Right lung (tissue), 2 donors: ENCODE measurements at regions not wholly inside any gene's neighbourhood (a gene's known extent, or its start where the extent isn't known, plus 50 kb on each side); places are given as distances from the start of the nearest gene placed in this dataset.
"Not testable (repeated sequence)": the region's sequence is repeated elsewhere in the genome, so short reads cannot be mapped to it uniquely, and the experiment has no call there.

Source experiments
- DNase-seq, 2 donors: peaks; one replicate each; pipeline ENCODE4 v3.0.0-alpha.2; 2013

DNA sequence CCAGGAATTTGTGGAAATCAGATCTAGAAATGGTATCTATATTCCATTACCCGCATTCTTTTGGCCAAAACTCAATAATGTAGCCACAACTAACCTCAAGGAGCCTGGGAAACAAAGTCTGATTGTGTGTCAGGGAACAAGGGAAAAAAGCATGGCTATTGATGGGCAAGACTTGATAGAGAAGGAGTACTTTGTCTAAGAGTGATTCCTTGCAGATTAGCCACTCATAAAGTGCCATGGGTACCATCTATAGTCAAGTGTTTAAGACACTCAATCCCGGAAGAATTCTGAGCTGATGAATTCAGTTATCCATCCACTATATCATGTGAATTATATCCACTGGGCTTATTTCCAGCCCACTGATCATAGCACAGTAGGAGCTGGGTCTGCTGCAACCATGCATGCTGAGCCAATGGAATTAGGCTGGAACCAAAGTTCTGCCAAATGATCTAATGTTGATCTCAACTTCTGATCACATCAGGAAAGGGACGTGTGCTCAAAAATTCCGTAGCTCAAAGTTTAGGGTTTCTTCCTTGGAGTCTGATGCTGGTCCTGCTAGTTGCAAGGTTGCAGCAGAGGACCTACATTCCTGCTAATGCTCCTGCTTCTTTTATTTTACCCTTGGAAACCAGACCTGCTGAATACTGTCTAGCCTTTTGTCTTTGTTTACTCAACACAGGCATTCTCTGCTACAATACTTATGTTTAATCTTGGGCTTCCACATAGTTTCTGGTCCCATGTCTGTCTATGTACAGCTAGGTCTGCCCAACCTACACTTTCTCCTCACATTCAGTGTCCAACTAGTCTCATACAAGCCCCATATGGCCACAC, 629.7 kb downstream of the IRS1 start:
- DNase-seq, result no peak

DNA sequence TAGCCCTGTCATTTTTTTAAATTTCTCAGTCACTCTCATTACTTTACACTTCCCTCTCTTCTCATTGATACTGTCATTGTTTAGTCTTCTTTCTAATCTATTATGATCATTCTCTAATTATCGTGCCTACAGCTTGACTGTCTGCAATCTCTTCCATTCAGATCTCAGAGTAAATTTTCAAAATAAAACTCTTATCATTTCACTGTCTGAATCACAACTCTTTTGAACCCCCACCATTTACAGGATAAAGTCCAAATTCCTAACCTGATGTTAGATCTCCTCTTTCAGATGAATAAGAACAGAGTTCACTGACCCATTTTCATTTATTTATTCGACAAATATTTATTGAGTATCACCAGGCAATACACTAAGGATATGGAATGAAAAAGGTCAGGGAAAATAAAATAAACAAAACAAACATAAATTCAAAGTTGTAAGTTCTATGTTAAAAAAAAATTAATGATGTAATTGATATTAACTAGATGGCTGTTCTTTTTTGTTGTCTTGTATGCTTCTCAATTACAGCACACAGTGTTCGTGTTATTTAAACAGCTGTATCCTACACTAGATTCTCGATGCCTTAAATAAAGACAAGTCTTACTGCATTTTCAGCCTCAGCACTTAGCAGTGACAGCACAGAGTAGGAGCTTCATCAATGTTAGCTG, 631.0 kb downstream of the IRS1 start:
- no peak for DNase-seq

GRCh38 chr2:226164512-226164911, 635.1 kb downstream of the IRS1 start:
- no peak for DNase-seq

- DNase-seq, result not testable (repeated sequence)
Observed at GRCh38 chr2:226160617-226161016, 639.0 kb downstream of the IRS1 start.

GRCh38 chr2:226159875-226160479, 639.6 kb downstream of the IRS1 start:
- DNase-seq, result no peak

DNA sequence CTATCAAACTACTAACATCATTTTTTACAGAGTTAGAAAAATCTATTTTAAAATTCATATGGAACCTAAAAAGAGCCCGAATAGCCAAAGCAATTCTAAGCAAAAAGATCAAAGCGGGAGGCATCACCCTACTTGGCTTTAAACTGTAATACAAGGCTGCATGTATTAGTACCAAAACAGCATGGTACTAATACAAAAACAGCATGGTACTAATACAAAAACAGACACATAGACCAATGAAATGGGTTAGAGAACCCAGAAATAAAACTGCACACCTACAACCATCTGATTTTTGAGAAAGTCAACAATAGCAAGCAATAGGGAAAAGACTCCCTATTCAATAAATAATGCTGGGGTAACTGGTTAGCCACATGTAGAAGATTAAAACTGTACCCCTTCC, 640.7 kb downstream of the IRS1 start:
- DNase-seq, result no peak

DNA sequence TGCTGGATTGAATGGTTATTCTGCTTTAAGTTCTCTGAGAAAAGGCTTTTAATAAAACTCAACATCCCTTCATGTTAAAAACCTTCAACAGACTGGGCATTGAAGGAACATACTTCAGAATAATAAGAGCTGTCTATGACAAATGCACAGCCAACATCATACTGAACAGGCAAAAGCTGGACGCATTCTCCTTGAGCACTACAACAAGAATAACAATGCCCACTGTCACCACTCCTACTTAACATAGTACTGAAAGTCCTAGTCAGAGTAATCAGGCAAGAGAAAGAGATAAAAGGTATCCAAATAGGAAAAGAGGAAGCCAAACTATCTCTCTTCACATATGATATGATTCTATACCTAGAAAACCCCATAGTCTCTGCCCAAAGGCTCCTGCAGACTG, 641.4 kb downstream of the IRS1 start:
- no peak for DNase-seq

- no peak for DNase-seq
Observed at GRCh38 chr2:226155093-226155875, 644.3 kb downstream of the IRS1 start.

GRCh38 chr2:226154610-226155009, 645.0 kb downstream of the IRS1 start:
- no peak for DNase-seq

- DNase-seq, result no peak
Observed at GRCh38 chr2:226153553-226153952, 646.1 kb downstream of the IRS1 start.

DNA sequence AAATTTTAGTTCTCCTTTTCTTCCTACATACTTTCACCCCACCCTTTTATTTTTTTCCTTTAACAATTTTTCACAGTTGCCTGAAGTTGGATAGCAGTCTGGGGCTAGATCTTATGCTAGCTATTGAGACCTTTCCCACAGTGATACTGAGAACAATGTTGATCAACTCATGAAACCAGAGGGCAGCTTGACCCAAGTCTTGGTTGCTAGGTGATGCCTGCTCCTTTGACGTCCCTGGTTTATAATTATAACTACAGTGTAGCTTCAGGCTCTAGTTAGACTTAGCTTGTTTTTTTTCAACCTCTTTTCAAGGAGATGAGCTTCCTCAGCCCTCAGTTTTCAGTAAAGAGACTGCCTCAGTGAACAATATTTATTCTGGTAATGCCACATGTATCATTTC, 648.5 kb downstream of the IRS1 start:
- DNase-seq, result no peak

DNA sequence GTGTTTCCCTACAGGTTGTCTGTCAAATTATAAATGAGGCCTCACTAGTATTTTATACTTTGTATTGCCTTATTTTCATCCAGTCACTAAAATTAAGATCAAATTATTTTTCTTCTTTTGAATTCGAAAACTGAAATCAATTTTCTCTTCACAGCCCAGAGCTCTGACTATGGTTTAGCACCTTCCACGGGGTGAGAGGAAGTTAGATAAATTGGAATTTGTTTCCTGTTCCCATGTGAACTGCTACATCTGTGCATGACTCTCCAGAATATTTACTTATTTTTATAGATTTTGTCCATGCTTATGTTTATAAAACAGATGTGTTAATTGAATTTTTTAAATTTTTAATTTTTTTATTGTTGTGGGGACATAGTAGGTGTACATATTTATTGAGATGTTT, 656.5 kb downstream of the IRS1 start:
- no peak for DNase-seq

DNA sequence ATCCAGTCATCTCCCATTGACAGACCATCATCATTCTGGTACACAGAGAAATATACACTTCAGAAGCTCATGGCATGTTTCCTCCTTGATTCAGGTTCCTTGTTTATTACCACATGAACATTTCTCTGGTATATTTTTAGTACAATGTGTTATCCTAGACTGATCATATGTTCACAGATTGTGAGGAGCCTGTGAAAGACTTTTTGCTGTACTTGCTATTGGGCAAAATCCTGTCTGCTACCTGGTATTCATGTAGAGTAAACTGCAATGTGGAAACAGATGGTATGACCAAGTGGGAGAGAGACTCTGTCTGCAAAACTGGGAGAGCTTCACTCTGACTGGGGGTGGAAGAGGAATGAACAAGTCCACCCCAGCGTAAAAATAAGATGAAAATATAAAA, 657.2 kb downstream of the IRS1 start:
- DNase-seq, result no peak

- DNase-seq, result no peak
Observed at GRCh38 chr2:226140594-226140993, 659.0 kb downstream of the IRS1 start.

GRCh38 chr2:226139759-226140158, 659.9 kb downstream of the IRS1 start:
- no peak for DNase-seq

DNA sequence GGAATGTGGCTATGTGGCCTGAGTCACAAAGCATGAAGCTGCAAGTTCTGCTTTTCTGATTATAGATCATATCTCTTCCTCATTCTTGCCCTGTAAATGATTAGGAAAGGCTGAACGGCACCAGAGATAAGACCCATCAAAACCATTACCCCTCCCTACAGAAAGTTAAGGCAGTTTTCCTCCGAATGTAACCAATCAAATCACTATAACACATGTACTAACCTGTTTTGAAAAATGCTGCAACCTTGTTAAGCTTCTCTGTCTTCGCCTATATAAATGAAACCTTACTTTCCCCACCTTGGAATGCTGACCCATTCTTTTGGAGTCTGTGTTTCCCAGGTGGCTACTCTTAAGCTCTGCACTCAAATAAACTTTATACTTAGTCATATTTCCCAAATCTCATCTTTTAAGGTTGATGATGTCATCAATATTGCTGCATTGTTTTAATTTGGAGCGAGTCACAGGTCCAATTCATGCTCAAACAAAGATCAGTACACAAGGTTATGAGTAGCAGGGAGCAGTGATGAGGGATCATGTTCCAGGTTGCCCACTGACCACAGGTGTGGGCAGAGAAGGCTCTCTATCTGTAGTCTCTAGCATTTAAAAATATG, 662.3 kb downstream of the IRS1 start:
- no peak for DNase-seq

- DNase-seq, result no peak
Observed at GRCh38 chr2:226136739-226137138, 662.9 kb downstream of the IRS1 start.

GRCh38 chr2:226135861-226136548, 663.6 kb downstream of the IRS1 start:
- no peak for DNase-seq

DNA sequence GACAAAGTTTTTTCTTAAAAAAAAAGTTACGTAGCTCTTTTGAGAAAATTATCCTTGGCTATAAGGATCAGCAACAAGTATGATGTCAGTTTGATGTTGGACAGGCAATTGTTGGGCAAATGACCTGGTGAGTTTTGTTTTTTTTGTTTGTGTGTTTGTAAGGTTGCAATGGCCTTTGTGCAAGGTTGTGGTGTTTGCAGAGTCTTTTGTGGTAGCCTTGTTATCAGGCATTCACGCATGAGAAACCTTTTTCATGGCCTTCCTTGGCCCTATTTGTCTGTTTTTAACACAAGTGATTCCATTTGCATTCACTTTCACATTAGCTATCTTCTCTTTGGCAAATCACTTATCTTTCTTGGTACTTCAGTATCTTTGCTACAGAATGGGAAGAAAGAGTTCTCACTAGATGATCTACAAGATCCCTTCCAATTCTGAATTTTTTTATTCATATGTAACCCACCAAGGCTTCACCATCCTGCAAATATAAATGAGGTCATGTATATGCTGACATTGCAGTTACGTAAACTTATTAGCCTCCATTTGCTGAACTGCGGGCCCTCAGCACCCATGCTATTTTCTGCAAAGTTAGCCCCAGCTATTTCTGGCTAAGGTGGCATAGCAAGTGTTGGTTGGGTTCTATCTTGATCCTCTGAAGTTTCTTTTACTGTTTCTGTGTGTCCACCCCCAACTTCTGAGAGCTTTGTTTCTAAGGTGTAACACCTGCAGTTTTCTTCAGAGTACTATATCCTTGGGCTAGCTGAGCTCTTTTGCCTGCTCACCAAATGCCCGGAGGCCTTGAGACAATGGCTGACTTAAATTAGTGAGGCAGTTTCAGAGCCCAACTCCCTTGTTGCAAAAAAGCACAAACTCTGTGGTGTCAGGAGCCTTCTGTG, 667.1 kb downstream of the IRS1 start:
- DNase-seq, result no peak

- no peak for DNase-seq
Observed at GRCh38 chr2:226131299-226131784, 668.3 kb downstream of the IRS1 start.
